ENCODE measurements at regions not wholly inside any gene's neighbourhood (a gene's known extent, or its start where the extent isn't known, plus 50 kb on each side); places are given as distances from the start of the nearest gene placed in this dataset.

- TF ChIP-seq CTCF (IDR thresholded peaks at IDR 0.05; ENCODE audit: low read depth, low read length, poor library complexity, severe bottlenecking): no peak
- no peak for TF ChIP-seq EZH2phosphoT487 (IDR thresholded peaks at IDR 0.05; ENCODE audit: borderline replicate concordance, low read length)
These were observed 724.0 kb downstream of the LTN1 start for GRCh38 chr21:28268685-28269084.
